ENCODE measurements at regions not wholly inside any gene's neighbourhood (a gene's known extent, or its start where the extent isn't known, plus 50 kb on each side); places are given as distances from the start of the nearest gene placed in this dataset.
"Not testable (repeated sequence)": the region's sequence is repeated elsewhere in the genome, so short reads cannot be mapped to it uniquely, and the experiment has no call there.

DNA sequence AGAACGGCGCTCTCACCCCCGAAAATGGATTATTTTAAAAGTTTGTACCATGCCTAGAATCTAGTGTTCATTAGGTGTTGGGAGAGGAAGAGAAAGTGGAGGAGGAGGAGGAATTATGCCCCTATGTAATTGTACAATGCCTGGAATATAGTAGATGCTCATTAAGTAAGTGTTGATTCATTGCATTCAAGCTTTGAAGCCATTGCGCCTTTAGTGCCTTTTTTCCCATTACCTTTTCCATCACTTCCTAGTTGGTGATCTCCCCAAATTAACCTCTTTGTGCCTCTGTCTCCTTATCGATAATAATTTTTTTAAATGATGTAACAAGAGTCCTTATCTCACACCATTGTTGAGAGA is 220.7 kb upstream of the PRICKLE2 start:
- POLR2A ChIA-PET = no interaction called here
- ATAC-seq (ENCODE audit: low read depth) (no peak), DNase-seq (no peak)
- Mint-ChIP-seq H3K9me3 (no peaks in the 10 kb centered on the region), H3K4me1 (peaks cover 1% of the 10 kb centered on the region), H3K4me3 (no peak overlapping the region), H3K27ac (no peak overlapping the region), H3K36me3 (no peaks in the 10 kb centered on the region), H3K27me3 (peaks cover 75% of the 10 kb centered on the region)

DNA sequence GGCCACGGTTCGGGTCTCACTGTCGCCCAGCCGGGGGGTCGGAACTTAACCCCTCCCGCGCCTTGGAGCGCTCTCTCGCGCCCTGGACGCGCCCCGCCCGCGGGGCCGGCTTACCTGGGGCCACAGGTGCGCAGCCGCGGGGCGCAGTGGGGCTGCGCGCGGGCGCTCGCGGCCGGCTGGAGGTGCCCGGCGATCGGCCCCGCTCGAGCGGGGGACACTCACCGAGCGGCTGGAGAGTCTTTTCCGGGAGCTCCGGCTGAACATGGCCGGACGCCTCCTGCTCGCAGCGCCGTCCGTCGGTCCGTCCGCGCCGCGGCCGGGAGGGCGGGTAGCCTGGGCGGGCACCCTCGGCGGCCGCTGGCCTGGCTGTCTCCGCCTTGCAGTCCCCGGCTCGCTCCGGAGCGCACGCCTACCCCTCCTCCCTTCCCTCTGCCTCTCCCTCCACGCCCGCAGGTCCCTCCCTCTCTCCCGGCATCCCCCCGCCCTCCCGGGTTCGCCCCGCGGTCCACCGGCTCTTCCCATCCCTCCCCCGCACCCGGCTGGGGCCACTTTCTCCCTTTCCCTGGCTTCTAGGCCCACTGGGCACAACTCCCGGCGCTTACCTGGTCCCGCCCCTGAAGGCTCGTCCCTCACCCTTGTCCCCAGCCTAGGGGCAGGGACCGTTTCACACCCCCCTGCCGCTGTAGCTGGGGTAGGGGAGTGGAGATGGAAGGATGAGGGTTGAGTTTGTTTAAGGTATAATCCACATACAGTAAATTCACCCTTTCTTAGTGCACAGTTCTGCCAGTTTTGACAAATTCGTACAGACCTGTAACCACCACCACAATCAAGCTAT is 220.1 kb upstream of the PRICKLE2 start:
- Mint-ChIP-seq H3K4me3 (no peak overlapping the region), H3K36me3 (no peaks in the 10 kb centered on the region), H3K27ac (no peak overlapping the region), H3K4me1 (peaks cover 1% of the 10 kb centered on the region), H3K9me3 (no peaks in the 10 kb centered on the region), H3K27me3 (peaks cover 72% of the 10 kb centered on the region)
- POLR2A ChIA-PET = no interaction called here
- ATAC-seq (ENCODE audit: low read depth) (no peak), DNase-seq (no peak)

DNA sequence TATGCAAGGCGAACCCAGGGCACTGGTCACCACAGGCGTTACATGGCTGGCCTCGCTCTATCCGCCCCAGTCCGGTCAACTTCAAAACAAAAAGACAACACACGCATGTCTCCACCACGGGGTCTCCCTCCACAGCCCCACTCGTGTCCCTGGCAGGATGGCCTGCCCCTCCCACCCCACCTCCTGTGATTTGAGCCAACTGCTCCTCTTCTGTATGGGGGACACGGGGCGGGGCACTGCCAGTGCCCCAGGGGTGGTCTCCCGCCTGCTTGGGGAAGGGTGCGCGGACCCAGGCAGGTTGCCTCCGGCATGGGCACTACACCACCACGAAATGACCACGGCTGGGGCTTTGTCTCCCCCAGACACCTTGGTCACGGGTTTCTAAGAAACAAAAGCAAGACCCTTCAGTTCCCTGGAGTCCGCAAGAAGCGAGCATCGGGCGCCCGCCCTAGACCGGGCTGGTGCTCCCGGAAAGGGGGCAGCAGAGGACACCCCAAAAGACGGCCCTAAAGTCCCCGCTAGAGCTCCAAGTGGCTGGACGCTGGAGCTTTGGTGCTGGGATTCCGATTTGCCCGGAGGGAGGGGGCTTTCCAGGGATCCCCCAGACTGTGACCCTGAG is 219.3 kb upstream of the PRICKLE2 start:
- Mint-ChIP-seq H3K4me1 (peaks cover 1% of the 10 kb centered on the region), H3K4me3 (no peak overlapping the region), H3K36me3 (no peaks in the 10 kb centered on the region), H3K27ac (no peak overlapping the region), H3K9me3 (no peaks in the 10 kb centered on the region), H3K27me3 (peaks cover 71% of the 10 kb centered on the region)
- DNase-seq (no peak), ATAC-seq (ENCODE audit: low read depth) (no peak)
- POLR2A ChIA-PET = no interaction called here

DNA sequence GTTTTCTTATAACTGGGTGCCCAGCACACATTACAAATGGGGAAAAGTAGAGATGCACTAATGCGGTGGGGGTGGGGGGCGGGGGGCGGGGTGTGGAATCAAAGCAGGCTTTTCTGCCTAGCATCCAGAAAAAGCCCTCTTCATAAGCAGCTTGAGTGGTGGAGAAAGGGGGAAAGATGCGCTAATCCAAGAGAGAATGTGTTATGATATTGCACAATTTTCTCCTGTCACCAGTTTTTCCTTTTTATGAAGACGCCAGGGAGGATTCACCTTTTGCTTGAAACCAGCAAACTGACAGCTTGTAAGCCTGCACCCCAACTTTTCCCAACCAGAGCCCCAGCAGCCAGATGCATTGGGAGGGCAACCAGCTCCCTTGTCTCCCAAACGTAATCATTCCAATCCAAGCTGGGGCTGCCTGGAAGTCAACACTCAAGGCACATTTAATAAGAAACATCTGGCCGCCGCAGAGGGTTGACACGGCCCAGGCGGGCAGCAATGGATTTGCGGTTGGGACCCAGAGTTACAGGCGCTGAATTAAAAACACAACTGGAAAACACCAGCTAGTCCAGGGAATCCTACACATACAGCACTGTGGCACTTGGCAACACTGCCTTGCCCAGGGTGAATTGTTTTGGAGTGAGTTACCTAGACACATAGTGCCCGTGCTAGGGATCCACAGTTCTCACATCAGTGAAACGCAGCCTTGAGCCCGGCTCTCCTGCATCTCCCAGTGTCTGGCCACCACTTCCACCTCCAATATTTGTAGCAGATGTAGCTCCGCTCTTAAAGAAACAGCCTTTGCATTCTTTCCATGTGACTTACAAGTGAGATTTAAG is 218.5 kb upstream of the PRICKLE2 start:
- no peak overlapping the region for H3K4me3 Mint-ChIP-seq
- POLR2A ChIA-PET = no interaction called here
- no peaks in the 10 kb centered on the region for H3K36me3 Mint-ChIP-seq
- ATAC-seq (ENCODE audit: low read depth) = no peak
- no peaks in the 10 kb centered on the region for H3K9me3 Mint-ChIP-seq
- H3K27ac Mint-ChIP-seq = no peak overlapping the region
- peaks cover 1% of the 10 kb centered on the region for H3K4me1 Mint-ChIP-seq
- no peak for DNase-seq
- H3K27me3 Mint-ChIP-seq = peaks cover 70% of the 10 kb centered on the region

DNA sequence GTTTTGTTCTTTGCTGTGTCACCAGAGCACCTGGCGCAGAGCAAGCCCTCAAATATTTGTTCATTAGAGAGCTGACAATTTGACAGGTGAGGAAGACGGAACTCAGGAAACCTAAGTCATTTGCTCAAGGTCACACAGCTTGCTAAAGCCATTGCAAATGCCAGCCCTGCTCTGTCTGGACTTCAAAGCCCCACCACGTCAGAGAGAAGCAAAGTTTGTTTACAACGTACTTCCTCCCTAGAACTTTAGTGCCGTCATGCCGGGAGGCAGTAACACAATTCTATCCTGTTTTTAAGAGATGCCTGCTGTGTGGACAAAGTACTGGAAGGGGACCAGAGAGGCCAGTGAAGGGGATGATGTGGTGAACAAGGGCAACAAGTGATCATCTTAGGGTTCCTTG is 216.6 kb upstream of the PRICKLE2 start:
- H3K27me3 Mint-ChIP-seq = peaks cover 56% of the 10 kb centered on the region
- POLR2A ChIA-PET = no interaction called here
- no peak for DNase-seq
- H3K9me3 Mint-ChIP-seq = no peaks in the 10 kb centered on the region
- H3K27ac Mint-ChIP-seq = no peak overlapping the region
- no peak for ATAC-seq (ENCODE audit: low read depth)
- H3K4me3 Mint-ChIP-seq = no peak overlapping the region
- peaks cover 1% of the 10 kb centered on the region for H3K4me1 Mint-ChIP-seq
- H3K36me3 Mint-ChIP-seq = no peaks in the 10 kb centered on the region

DNA sequence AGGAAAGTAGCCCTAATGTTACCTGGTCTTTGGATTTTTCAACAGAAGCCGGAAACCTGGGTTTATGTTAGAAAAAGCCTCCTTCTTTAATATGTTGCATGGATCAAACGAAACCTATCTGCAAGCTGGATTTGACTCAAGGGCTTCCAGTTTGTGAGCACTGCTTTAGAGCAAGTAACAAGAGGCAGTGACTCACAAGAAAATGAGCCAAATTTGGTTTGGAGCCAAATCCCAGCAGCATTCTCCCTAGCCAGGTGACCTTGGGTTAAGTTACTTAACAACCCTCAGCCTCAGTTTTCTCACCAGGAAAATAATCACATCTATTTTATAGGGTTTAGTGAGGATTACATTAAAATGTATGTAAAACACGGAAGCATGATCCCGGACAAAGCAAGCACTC is 215.2 kb upstream of the PRICKLE2 start:
- Mint-ChIP-seq H3K4me3 (no peak overlapping the region), H3K4me1 (peaks cover 1% of the 10 kb centered on the region), H3K9me3 (peaks cover 2% of the 10 kb centered on the region), H3K27me3 (peaks cover 45% of the 10 kb centered on the region), H3K27ac (no peak overlapping the region), H3K36me3 (no peaks in the 10 kb centered on the region)
- ATAC-seq (ENCODE audit: low read depth) (no peak), DNase-seq (no peak)
- POLR2A ChIA-PET = no interaction called here

DNA sequence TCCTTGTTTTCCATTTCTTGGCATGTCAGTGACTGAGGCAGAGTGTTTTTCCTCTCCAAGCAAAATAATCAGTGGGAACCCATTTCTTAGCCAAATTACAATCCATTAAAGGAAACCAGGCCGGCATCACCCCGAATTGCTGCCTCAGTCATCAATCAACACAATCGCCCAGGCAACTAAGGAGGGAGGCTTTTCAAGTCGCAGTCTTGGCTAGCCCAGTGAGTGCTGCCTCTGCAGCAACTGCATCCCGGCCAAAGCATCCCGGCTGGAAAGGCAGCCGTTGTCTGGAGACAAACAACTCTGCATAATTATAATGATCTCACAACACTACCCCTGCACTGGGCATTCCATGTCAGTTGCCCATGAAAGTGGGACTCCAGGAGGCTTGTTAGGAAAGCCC is 213.5 kb upstream of the PRICKLE2 start:
- peaks cover 35% of the 10 kb centered on the region for H3K27me3 Mint-ChIP-seq
- H3K27ac Mint-ChIP-seq = no peak overlapping the region
- H3K4me1 Mint-ChIP-seq = no peaks in the 10 kb centered on the region
- H3K36me3 Mint-ChIP-seq = no peaks in the 10 kb centered on the region
- ATAC-seq (ENCODE audit: low read depth) (no peak), DNase-seq (no peak)
- POLR2A ChIA-PET = no interaction called here
- H3K9me3 Mint-ChIP-seq = peaks cover 4% of the 10 kb centered on the region
- no peak overlapping the region for H3K4me3 Mint-ChIP-seq

DNA sequence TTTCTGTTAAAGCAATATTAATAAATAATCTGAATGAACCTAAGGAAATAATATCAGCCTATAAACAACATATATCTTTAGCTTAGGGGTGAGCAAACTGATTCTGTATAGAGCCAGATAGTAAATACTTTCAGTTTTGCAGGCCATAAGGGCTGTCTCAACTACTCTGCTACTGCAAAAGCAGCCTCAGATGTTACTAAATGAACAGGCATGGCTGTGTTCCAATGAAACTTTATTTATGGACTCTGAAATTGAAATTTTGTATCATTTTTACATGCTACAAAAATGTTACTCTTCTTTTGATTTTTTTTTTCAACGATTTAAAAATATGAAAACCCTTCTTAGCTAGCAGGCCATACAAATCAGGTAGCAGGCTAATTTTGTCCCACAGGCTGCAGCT is 212.8 kb upstream of the PRICKLE2 start:
- Mint-ChIP-seq H3K36me3 (no peaks in the 10 kb centered on the region), H3K9me3 (peaks cover 4% of the 10 kb centered on the region), H3K27ac (no peak overlapping the region), H3K4me1 (no peaks in the 10 kb centered on the region), H3K4me3 (no peak overlapping the region), H3K27me3 (peaks cover 29% of the 10 kb centered on the region)
- POLR2A ChIA-PET = no interaction called here
- ATAC-seq (ENCODE audit: low read depth) = no peak
- DNase-seq = no peak

DNA sequence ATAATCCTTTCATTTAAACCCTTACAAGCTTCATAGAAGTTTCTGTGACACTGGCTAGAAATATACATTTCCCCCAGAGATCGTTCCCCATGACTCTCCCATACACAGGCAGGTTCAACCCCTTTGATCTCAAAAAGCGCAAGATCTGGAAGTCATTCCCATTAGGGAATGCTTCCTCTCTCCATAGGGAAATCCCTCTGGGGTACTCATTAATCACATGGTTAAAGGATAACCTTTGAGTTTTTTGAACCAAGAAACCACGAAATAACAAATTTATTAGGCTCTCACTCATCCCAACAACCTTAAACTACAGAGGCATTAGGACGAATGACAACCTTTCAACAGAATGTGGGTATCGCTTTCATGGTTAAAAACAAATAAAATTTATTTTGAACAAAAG is 211.9 kb upstream of the PRICKLE2 start:
- H3K36me3 Mint-ChIP-seq = no peaks in the 10 kb centered on the region
- H3K4me1 Mint-ChIP-seq = no peaks in the 10 kb centered on the region
- no peak for ATAC-seq (ENCODE audit: low read depth)
- no peak for DNase-seq
- POLR2A ChIA-PET = no interaction called here
- no peak overlapping the region for H3K4me3 Mint-ChIP-seq
- H3K27me3 Mint-ChIP-seq = peaks cover 21% of the 10 kb centered on the region
- H3K9me3 Mint-ChIP-seq = peaks cover 4% of the 10 kb centered on the region
- no peak overlapping the region for H3K27ac Mint-ChIP-seq

DNA sequence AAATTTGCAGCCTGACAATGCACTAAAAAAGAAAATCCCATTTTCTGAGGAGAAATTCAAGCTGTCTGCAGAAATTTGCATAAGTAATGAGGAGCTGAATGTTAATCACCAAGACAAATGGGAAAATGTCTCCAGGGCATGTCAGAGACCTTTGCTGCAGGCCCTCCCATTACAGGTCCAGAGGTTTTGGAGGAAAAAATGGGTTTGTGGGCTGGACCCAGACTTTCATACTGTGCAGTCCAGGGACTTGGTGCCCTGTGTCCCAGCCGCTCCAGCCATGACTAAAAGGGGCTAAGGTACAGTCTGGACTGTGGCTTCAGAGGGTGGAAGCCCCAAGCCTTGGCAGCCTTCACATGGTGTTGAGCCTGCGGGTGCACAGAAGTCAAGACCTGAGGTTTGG is 209.8 kb upstream of the PRICKLE2 start:
- POLR2A ChIA-PET; H3K27ac Mint-ChIP-seq; H3K36me3 Mint-ChIP-seq; H3K4me1 Mint-ChIP-seq; H3K9me3 Mint-ChIP-seq; H3K4me3 Mint-ChIP-seq; DNase-seq; ATAC-seq (ENCODE audit: low read depth); H3K27me3 Mint-ChIP-seq: not testable (repeated sequence)

DNA sequence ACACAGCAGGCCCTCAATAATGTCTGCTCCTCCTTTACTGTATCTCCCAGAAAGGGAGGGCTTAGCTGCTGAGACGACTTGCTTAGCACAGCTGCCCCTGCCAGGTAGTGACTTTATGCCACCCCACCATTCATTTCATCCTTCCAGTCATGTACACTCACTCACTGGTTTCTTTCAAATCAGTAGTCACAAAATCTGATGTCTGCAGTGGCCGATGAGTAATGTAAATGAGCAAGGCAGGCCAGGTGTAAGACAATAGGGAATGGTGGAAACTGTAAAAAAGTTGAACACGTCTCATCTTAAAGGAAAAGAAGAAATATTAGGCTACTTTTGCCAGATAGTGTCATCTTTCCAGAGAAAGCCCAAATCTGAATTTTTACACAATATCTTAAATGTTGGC is 207.6 kb upstream of the PRICKLE2 start:
- Mint-ChIP-seq H3K4me3 (no peak overlapping the region), H3K36me3 (no peaks in the 10 kb centered on the region), H3K4me1 (no peaks in the 10 kb centered on the region), H3K9me3 (peaks cover 8% of the 10 kb centered on the region), H3K27ac (no peak overlapping the region), H3K27me3 (peaks cover 5% of the 10 kb centered on the region)
- POLR2A ChIA-PET = no interaction called here
- no peak for ATAC-seq (ENCODE audit: low read depth)
- no peak for DNase-seq

DNA sequence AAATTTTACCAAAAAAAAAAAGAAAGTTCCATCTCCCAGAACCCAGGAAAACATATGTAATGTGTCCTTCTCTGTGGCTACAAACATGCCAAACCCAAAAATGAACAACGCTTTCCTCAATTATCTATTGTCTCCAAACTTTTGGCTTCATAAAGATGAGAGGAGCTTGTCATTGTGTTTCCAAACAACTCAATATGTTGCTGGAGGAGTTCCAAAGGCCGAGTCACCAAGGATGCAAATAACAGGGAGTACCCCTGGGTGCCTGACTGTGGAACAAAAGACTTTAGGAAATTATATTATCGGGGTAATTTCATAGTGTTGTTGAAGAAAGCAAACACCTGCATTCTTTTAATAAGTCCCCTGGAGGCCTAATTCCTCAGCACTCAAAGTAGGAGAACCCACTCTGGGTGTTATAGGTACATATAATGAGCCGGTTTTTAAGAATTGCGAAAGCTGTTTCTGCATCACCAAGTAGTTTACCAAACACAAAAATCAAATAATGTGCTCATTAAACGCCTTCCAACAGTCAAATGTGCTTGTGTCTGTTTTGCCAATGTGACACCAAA is 206.3 kb upstream of the PRICKLE2 start:
- peaks cover 8% of the 10 kb centered on the region for H3K9me3 Mint-ChIP-seq
- H3K4me3 Mint-ChIP-seq = no peak overlapping the region
- no peak for ATAC-seq (ENCODE audit: low read depth)
- H3K27ac Mint-ChIP-seq = no peak overlapping the region
- POLR2A ChIA-PET = no interaction called here
- H3K4me1 Mint-ChIP-seq = no peaks in the 10 kb centered on the region
- no peak for DNase-seq
- peaks cover 5% of the 10 kb centered on the region for H3K27me3 Mint-ChIP-seq
- H3K36me3 Mint-ChIP-seq = no peaks in the 10 kb centered on the region

DNA sequence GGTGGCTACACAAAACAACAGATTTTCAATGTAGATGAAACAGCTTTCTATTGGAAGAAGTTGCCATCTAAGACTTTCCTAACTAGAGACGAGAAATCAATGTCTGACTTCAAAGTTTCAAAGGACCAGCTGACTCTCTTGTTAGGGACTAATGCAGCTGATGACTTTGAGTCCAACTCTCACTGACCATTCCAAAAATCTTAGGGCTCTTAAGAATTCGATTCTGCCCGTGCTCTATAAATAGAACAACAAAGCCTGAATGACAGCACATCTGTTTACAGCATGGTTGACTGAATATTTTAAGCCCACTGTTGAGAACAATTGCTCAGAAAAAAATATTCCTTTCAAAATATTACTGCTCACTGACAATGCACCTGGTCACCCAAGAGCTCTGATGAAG is 202.4 kb upstream of the PRICKLE2 start:
- ATAC-seq (ENCODE audit: low read depth) (no peak), DNase-seq (no peak)
- H3K4me1 Mint-ChIP-seq = no peaks in the 10 kb centered on the region
- H3K36me3 Mint-ChIP-seq = no peaks in the 10 kb centered on the region
- H3K9me3 Mint-ChIP-seq = peaks cover 5% of the 10 kb centered on the region
- peaks cover 19% of the 10 kb centered on the region for H3K27me3 Mint-ChIP-seq
- H3K4me3 Mint-ChIP-seq = no peak overlapping the region
- POLR2A ChIA-PET = no interaction called here
- H3K27ac Mint-ChIP-seq = no peak overlapping the region

DNA sequence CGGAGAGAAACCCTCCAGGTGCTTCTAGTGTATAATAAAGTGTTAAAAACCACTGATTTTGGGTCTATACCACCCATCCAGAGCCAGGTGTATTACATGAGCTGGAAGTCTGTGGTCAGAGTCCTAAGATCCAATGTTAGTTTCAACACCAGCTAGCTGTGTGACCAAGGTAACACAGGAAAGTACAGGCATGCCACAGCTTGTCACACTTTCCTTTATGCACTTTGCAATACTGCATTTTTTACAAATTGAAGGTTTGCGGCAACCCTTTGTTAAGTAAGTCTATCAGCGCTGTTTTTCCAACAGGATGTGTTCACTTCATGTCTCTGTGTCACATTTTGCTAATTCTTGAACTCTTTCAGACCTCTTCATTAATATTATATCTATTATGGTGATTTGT is 201.3 kb upstream of the PRICKLE2 start:
- H3K27me3 Mint-ChIP-seq = peaks cover 20% of the 10 kb centered on the region
- no peaks in the 10 kb centered on the region for H3K4me1 Mint-ChIP-seq
- H3K9me3 Mint-ChIP-seq = peaks cover 4% of the 10 kb centered on the region
- POLR2A ChIA-PET = no interaction called here
- ATAC-seq (ENCODE audit: low read depth) (no peak), DNase-seq (no peak)
- no peaks in the 10 kb centered on the region for H3K36me3 Mint-ChIP-seq
- no peak overlapping the region for H3K27ac Mint-ChIP-seq
- no peak overlapping the region for H3K4me3 Mint-ChIP-seq
